BLaER1 (cell line): ENCODE measurements at regions not wholly inside any gene's neighbourhood (a gene's known extent, or its start where the extent isn't known, plus 50 kb on each side); places are given as distances from the start of the nearest gene placed in this dataset.

Experiments used
- H3K27ac ChIP-seq: shearing (Covaris generic); formaldehyde crosslinking; 2 replicates; pipeline ENCODE4 v1.8.1; 2022
- H3K27me3 ChIP-seq: shearing (Covaris generic); formaldehyde crosslinking; 2 replicates; pipeline ENCODE4 v1.8.1; 2022
- H3K36me3 ChIP-seq: shearing (Covaris generic); formaldehyde crosslinking; 2 replicates; pipeline ENCODE4 v1.8.1; 2022
- H3K4me1 ChIP-seq: shearing (Covaris generic); formaldehyde crosslinking; 2 replicates; pipeline ENCODE4 v1.8.1; 2022
- H3K4me2 ChIP-seq: shearing (Covaris generic); formaldehyde crosslinking; 2 replicates; pipeline ENCODE4 v1.8.1; 2022
- H3K4me3 ChIP-seq: shearing (Covaris generic); formaldehyde crosslinking; 2 replicates; pipeline ENCODE4 v1.8.1; 2022
- H3K9ac ChIP-seq: shearing (Covaris generic); formaldehyde crosslinking; 2 replicates; pipeline ENCODE4 v1.8.1; 2022
- H3K9me3 ChIP-seq: shearing (Covaris generic); formaldehyde crosslinking; 2 replicates; pipeline ENCODE4 v1.8.1; 2022
- H4K20me1 ChIP-seq: shearing (Covaris generic); formaldehyde crosslinking; 2 replicates; pipeline ENCODE4 v1.8.1; 2022
- Cebpa-rat ChIP-seq: shearing (Covaris generic); IDR thresholded peaks from 2 replicates; pipeline ENCODE4 v1.8.1; 2022

GRCh38 chr2:235127931-235128330, 176.1 kb downstream of the SH3BP4 start:
- no peak overlapping the region for H3K27ac ChIP-seq
- no peaks in the 10 kb centered on the region for H4K20me1 ChIP-seq
- H3K9ac ChIP-seq = no peak overlapping the region
- peaks cover 4% of the 10 kb centered on the region for H3K4me1 ChIP-seq
- no peak overlapping the region for H3K4me2 ChIP-seq
- TF ChIP-seq Cebpa-rat = no peak
- no peaks in the 10 kb centered on the region for H3K27me3 ChIP-seq
- H3K9me3 ChIP-seq = no peaks in the 10 kb centered on the region
- H3K4me3 ChIP-seq = no peak overlapping the region
- no peaks in the 10 kb centered on the region for H3K36me3 ChIP-seq

- Histone ChIP-seq H3K27ac (no peak overlapping the region), H3K9me3 (no peaks in the 10 kb centered on the region), H3K4me3 (no peak overlapping the region), H3K36me3 (no peaks in the 10 kb centered on the region), H4K20me1 (no peaks in the 10 kb centered on the region), H3K9ac (no peak overlapping the region), H3K4me1 (peaks cover 23% of the 10 kb centered on the region), H3K4me2 (no peak overlapping the region), H3K27me3 (no peaks in the 10 kb centered on the region)
- TF ChIP-seq Cebpa-rat = no peak
These were observed 178.0 kb downstream of the SH3BP4 start for GRCh38 chr2:235129850-235130249.

GRCh38 chr2:235131334-235132305, 179.8 kb downstream of the SH3BP4 start:
- Histone ChIP-seq H3K27ac (no peak overlapping the region), H3K36me3 (no peaks in the 10 kb centered on the region), H3K9ac (no peak overlapping the region), H4K20me1 (no peaks in the 10 kb centered on the region), H3K4me2 (no peak overlapping the region), H3K4me3 (no peak overlapping the region), H3K27me3 (no peaks in the 10 kb centered on the region), H3K4me1 (peaks cover 26% of the 10 kb centered on the region), H3K9me3 (no peaks in the 10 kb centered on the region)
- TF ChIP-seq Cebpa-rat = no peak

- no peak overlapping the region for H3K9ac ChIP-seq
- peak overlapping the region; percentile 35 for H3K4me2 ChIP-seq
- H4K20me1 ChIP-seq = no peaks in the 10 kb centered on the region
- no peaks in the 10 kb centered on the region for H3K27me3 ChIP-seq
- H3K4me1 ChIP-seq = peaks cover 26% of the 10 kb centered on the region
- no peaks in the 10 kb centered on the region for H3K36me3 ChIP-seq
- no peak overlapping the region for H3K27ac ChIP-seq
- no peak for TF ChIP-seq Cebpa-rat
- no peaks in the 10 kb centered on the region for H3K9me3 ChIP-seq
- no peak overlapping the region for H3K4me3 ChIP-seq
These were observed 180.8 kb downstream of the SH3BP4 start for GRCh38 chr2:235132651-235133050.

- Histone ChIP-seq H3K9ac (no peak overlapping the region), H3K27me3 (no peaks in the 10 kb centered on the region), H4K20me1 (no peaks in the 10 kb centered on the region), H3K4me2 (peak overlapping the region; percentile 70), H3K4me1 (peaks cover 26% of the 10 kb centered on the region), H3K9me3 (no peaks in the 10 kb centered on the region), H3K36me3 (no peaks in the 10 kb centered on the region), H3K27ac (peak overlapping the region; percentile 11; the same call in 1 of the 2 replicates), H3K4me3 (no peak overlapping the region)
- TF ChIP-seq Cebpa-rat = no peak
These were observed 182.0 kb downstream of the SH3BP4 start for GRCh38 chr2:235133837-235134236.

- H3K27me3 ChIP-seq = no peaks in the 10 kb centered on the region
- no peaks in the 10 kb centered on the region for H3K36me3 ChIP-seq
- H3K4me2 ChIP-seq = peak overlapping the region; percentile 70
- no peaks in the 10 kb centered on the region for H3K9me3 ChIP-seq
- no peak overlapping the region for H3K9ac ChIP-seq
- H3K4me3 ChIP-seq = no peak overlapping the region
- peaks cover 26% of the 10 kb centered on the region for H3K4me1 ChIP-seq
- H4K20me1 ChIP-seq = no peaks in the 10 kb centered on the region
- no peak overlapping the region for H3K27ac ChIP-seq
- TF ChIP-seq Cebpa-rat = no peak
These were observed 182.6 kb downstream of the SH3BP4 start for GRCh38 chr2:235134420-235134819.

- H3K27me3 ChIP-seq = no peaks in the 10 kb centered on the region
- H3K4me3 ChIP-seq = no peak overlapping the region
- no peak overlapping the region for H3K4me2 ChIP-seq
- H3K27ac ChIP-seq = no peak overlapping the region
- H3K9me3 ChIP-seq = no peaks in the 10 kb centered on the region
- no peak overlapping the region for H3K9ac ChIP-seq
- no peaks in the 10 kb centered on the region for H4K20me1 ChIP-seq
- H3K36me3 ChIP-seq = no peaks in the 10 kb centered on the region
- peaks cover 26% of the 10 kb centered on the region for H3K4me1 ChIP-seq
- no peak for TF ChIP-seq Cebpa-rat
These were observed 183.6 kb downstream of the SH3BP4 start for GRCh38 chr2:235135195-235135965.

- no peak overlapping the region for H3K9ac ChIP-seq
- TF ChIP-seq Cebpa-rat = no peak
- no peak overlapping the region for H3K27ac ChIP-seq
These were observed 184.3 kb downstream of the SH3BP4 start for GRCh38 chr2:235135990-235136561.

GRCh38 chr2:235138339-235138738, 186.5 kb downstream of the SH3BP4 start:
- Histone ChIP-seq H3K27ac (no peak overlapping the region), H3K4me2 (no peak overlapping the region), H3K27me3 (no peaks in the 10 kb centered on the region), H3K9me3 (no peaks in the 10 kb centered on the region), H3K36me3 (no peaks in the 10 kb centered on the region), H3K9ac (no peak overlapping the region), H3K4me3 (no peak overlapping the region), H4K20me1 (no peaks in the 10 kb centered on the region), H3K4me1 (peaks cover 18% of the 10 kb centered on the region)
- TF ChIP-seq Cebpa-rat = no peak

More at GRCh38 chr2:235135990-235136561, 184.3 kb downstream of the SH3BP4 start:
- Histone ChIP-seq H3K27me3 (no peaks in the 10 kb centered on the region), H3K36me3 (no peaks in the 10 kb centered on the region), H3K4me2 (no peak overlapping the region), H3K4me1 (peaks cover 26% of the 10 kb centered on the region), H4K20me1 (no peaks in the 10 kb centered on the region), H3K4me3 (no peak overlapping the region), H3K9me3 (no peaks in the 10 kb centered on the region)
